ENCODE measurements at regions not wholly inside any gene's neighbourhood (a gene's known extent, or its start where the extent isn't known, plus 50 kb on each side); places are given as distances from the start of the nearest gene placed in this dataset.
"Not testable (repeated sequence)": the region's sequence is repeated elsewhere in the genome, so short reads cannot be mapped to it uniquely, and the experiment has no call there.

DNA sequence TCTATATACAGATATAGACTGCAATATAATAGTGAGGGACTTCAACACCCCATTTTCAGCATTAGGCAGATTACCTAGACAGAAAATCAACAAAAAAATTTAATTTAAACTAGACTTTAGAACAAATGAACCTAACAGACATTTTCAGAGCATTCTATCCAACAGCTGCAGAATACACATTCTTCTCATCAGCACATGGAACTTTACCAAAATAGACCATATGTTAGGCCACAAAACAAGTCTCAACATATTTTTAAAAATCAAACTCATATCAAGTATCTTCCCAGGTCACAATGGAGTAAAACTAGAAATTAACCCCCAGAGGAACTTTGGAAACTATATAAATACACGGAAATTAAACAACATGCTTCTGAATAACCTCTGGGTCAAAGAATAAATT, 169.6 kb downstream of the MTERF1 start:
- no peak overlapping the region for H3K4me3 ChIP-seq (ENCODE audit: low read length)
- DNase-seq (ENCODE audit: low read depth) = peak; percentile 12
- TF ChIP-seq, protein P1, sequence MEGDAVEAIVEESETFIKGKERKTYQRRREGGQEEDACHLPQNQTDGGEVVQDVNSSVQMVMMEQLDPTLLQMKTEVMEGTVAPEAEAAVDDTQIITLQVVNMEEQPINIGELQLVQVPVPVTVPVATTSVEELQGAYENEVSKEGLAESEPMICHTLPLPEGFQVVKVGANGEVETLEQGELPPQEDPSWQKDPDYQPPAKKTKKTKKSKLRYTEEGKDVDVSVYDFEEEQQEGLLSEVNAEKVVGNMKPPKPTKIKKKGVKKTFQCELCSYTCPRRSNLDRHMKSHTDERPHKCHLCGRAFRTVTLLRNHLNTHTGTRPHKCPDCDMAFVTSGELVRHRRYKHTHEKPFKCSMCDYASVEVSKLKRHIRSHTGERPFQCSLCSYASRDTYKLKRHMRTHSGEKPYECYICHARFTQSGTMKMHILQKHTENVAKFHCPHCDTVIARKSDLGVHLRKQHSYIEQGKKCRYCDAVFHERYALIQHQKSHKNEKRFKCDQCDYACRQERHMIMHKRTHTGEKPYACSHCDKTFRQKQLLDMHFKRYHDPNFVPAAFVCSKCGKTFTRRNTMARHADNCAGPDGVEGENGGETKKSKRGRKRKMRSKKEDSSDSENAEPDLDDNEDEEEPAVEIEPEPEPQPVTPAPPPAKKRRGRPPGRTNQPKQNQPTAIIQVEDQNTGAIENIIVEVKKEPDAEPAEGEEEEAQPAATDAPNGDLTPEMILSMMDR (conservative IDR thresholded peaks at IDR 0.05; ENCODE audit: low read length) = no peak

DNA sequence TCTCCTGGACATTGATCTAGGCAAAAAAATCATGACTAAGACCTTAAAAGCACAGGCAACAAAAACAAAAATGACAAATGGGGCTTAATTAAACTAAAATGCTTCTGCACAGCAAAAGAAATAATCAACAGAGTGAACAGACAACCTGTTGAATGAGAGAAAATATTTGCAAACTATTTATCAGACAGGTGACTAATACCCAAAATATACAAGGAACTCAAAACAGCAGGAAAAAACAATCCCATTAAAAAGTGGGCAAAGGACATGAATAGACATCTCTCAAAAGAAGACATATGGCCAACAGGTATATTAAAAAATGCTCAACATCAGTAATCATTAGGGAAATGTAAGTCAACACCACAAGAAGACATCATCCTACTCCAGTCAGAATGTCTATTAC, 166.8 kb downstream of the MTERF1 start:
- TF ChIP-seq, protein P1 (conservative IDR thresholded peaks at IDR 0.05; ENCODE audit: low read length) = no peak
- no peak for DNase-seq (ENCODE audit: low read depth)

DNA sequence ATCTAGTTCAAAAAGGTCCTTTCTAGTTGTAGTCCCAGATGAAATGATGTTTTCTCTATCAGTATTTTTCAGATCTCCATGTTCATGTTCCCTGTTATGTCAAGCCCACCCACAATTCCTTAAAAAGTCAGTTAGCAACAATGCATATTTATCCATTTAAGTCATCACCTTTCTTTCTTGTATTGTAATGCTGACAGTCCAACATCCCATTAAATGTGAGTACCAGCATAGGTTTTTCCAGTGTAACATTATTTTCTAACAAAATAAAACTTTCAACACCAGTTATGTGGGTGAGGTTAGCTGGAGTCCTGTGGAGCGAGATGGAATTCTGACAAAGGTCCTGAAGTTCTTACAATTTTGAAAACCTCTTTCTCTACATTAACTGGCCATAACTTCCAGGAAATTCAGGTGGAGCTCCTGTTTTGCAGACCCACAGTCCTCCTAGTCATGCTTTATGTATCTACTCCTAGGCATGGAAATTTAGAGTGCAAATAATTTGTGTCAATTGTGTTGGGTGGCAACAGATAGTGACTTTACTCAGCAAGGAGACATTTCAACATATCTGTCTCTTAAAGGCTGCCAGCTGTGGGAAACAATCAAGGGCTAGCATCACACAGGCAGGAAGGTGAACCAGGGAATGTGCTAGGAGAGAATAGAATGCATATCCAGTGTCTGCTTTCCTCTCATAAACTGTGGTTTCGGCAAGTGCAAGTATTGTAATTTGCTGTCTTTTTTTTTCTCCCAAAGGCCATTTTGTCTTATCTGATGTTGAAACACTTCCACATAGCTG, 162.6 kb downstream of the MTERF1 start:
- TF ChIP-seq, protein P1 (conservative IDR thresholded peaks at IDR 0.05; ENCODE audit: low read length) = no peak
- DNase-seq (ENCODE audit: low read depth) = no peak
- no peak overlapping the region for H3K4me3 ChIP-seq (ENCODE audit: low read length)

More for the DNA sequence above, 166.8 kb downstream of the MTERF1 start:
- no peak overlapping the region for H3K4me3 ChIP-seq (ENCODE audit: low read length)

DNA sequence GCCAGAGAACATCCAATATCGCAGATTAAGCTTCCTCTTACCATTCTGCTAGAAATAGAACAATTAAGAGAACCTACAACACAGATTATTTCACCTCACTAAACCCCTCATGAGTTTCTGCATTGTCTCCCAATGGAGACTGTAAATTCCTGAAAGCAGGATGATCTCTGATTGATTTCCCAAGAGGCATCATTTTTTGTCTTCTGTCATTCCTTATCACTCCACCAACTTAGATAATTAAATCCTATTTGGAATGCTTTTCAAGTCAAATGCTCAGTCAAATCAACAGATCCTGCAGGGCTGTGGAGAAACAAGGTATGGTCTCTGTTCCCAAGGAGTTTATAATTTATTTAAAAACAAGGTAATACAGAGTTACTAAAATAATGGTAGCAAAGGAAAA, 161.5 kb downstream of the MTERF1 start:
- no peak overlapping the region for H3K4me3 ChIP-seq (ENCODE audit: low read length)
- DNase-seq (ENCODE audit: low read depth) = no peak
- TF ChIP-seq, protein P1 (conservative IDR thresholded peaks at IDR 0.05; ENCODE audit: low read length) = no peak

DNA sequence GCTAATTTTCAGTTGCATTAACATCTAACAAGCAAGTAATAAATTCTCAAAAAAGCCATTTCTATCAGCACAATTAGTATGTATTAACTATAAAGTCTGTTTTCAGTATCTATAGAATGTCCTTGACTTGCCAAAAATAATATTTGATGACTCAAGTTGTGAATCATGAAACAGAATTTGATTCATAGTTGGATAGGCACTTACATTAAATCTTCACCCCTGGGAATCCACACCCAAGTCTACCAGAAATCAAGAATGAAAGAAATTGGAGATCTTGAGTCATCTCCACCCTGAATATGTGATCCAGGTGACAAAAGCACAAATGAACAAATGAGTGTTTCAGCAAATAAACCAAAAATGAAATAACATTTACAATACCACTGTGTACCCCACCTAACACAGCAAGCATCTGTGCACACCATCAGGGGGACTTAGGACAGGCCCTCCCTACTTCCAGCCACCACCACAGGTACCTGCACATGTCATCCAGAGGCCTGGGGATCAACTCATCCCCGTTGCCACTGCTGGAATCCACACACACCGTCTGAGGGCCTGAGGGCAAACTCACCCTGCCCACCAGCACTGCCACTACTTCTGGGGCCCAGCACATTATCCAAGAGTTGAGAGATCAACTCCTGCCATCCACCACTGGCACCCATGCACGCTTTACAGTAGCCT, 160.1 kb downstream of the MTERF1 start:
- H3K4me3 ChIP-seq (ENCODE audit: low read length) = no peak overlapping the region
- DNase-seq (ENCODE audit: low read depth) = no peak
- TF ChIP-seq, protein P1 (conservative IDR thresholded peaks at IDR 0.05; ENCODE audit: low read length) = no peak

DNA sequence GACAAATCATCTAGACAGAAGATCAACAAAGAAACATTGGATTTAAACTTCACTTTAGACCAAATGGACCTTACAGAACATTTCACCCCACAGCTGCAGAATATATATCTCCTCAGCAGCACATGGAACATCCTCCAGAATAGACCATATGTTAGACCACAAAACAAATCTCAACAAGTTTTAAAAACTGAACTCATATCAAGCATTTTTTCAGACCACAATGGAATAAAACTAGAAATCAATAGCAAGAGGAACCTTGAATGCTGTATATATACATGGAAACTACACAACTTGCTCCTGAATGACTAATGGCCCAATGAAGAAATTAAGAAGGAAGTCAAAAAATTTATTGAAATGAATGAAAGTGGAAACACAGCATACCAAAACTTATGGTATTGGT, 157.7 kb downstream of the MTERF1 start:
- no peak overlapping the region for H3K4me3 ChIP-seq (ENCODE audit: low read length)
- no peak for DNase-seq (ENCODE audit: low read depth)
- TF ChIP-seq, protein P1 (conservative IDR thresholded peaks at IDR 0.05; ENCODE audit: low read length) = no peak

DNA sequence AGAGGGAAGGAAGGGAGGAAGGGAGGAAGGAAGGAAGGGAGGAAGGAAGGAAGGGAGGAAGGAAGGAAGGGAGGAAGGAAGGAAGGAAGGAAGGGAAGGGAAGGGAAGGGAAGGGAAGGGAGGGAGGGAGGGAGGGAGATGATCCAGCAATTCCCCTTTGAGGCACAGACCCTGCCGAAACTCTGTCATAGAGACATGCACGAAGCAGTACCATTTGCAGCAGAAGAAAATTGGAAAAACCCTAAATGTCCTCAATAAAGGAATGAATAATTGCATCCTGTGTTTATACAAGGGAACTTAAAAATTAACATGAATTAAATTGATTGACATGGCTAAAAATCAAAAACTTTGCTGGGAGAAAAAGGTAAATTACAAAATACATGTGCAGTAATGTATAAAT, 151.5 kb downstream of the MTERF1 start:
- DNase-seq (ENCODE audit: low read depth); H3K4me3 ChIP-seq (ENCODE audit: low read length): not testable (repeated sequence)

Data from AG10803 (cell line).